NCI-H524 (cell line): ENCODE measurements at regions not wholly inside any gene's neighbourhood (a gene's known extent, or its start where the extent isn't known, plus 50 kb on each side); places are given as distances from the start of the nearest gene placed in this dataset.

Experiments used
- DNase-seq, 2 experiments: peaks; one replicate each; lab custom pipeline; 2025; lab: John Stamatoyannopoulos, UW

- DNase-seq = no peak
Measured at GRCh38 chr6:44715188-44715587, 327.7 kb downstream of the CDC5L start.

- peak; percentile 36 to 75 for DNase-seq
Measured at GRCh38 chr6:44715925-44716324, 328.4 kb downstream of the CDC5L start.

DNA sequence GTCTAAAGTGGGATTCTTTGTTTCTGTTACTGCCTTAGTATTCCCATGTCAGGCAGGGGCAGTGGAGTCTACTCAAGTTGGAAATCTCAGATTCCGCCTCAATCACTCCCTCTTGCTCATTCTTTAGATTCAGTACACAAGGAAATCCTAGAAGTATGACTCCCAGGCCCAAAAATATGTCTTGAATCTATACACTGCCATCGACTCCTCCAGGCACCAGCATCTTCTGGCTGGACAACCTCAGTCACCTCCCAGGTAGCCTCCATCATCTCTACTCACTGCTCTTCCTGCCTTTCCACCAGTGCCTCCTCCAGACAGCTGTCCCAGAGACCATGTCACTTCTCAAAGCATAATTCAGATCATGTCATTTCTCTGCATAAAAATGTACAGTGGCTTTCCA, 329.9 kb downstream of the CDC5L start:
- no peak for DNase-seq

- no peak for DNase-seq
Measured at GRCh38 chr6:44721954-44722578, 334.6 kb downstream of the CDC5L start.

DNA sequence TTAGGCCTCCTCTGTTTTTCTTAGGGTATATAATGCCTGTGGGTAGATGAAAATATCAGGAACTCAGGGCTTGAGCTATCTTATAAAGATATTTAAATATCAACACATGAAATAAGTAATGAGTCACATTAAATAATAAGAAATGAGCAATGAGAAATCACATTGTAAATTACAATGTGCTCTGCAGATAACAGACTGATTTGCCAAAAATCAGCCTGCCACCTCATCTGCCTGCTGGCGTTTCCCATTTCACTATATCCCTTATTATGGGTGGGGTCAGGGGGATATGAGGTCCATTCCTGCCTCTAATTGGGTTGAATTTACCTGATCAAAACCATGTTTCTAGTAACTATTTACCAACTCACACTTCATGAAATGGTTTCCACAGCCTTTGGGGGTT, 335.2 kb downstream of the CDC5L start:
- no peak for DNase-seq

DNA sequence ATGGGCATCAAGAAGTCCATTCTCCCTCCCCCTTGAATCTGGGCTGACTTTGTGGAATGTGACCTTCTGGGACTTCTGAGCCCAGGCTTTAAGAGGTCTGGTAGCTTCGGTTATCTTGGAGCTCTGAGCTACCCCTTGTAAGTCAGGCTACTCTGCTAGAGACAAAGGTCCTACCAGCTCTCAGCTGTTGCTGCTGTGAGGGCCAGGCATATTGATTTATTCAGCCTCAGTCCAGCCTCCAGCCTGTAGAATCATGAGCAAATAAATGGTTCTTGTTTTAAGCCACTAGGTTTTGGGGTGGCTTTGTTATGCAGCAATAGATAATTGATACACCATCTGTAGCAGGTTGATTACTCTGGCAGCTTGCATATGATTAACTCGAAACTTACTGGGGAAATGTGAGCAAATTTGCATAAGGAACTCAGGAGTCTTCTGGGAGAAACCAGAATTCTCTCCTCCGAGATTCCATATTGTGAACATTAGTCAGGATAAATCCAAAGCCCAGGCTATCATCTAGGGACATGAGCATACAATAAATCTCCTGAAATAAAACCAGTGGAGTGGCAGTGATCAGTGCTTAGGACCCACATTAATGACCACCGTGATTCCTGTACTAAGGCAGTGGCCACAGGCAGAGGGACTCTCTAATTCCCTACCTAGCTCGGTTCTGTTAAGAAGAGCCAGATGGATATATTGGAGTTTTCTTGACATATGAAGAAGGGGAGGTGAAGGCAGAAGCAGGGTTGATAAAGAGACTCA, 336.1 kb downstream of the CDC5L start:
- no peak for DNase-seq

- DNase-seq = no peak
Measured at GRCh38 chr6:44725070-44725469, 337.6 kb downstream of the CDC5L start.

DNA sequence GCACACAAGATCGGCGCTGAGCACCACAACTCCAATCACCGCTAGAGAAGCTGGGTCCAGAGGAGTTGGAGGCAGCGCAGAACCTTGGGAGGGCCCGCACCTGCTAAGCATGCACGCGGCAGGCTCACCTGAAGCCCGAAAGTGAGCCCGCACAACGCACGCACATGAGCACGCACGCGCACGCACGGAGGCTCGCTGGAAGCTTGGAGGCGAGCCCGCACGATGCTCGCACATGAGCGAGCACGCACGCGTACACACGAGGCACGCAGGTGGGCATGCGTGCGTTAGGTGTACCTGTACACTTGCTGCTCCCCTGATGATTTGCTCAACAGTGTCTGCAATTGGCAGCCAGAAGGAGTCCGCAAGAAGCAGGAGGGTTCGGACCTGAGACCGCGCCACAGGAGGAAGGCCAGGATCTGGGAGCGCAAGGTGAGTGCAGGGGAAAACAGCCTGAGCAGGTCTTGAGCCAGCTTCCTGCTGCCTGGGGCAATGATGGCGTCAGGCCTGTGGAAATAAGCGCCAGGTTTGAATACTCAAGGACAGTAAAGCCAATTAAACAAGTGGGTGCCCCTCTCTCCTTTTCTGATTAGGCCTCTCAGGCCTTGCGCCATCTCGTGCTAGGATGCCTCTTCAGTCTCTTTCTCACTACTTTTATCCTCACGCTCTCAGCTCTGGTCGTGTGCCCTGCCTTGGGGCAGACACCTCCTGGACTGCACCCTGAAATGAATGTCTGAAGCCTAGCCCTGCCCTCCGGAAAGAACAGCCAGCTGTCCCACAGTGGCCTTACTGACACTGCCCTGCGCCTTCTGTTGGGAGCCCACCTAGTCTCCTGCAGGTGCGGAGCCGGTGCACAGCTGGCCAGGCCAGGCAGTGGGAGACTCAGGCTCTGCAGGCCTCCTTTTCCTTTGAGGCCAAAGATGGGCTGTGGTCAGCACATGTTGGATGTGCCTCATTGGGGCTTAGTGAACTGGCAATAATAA, 340.4 kb downstream of the CDC5L start:
- DNase-seq = no peak

GRCh38 chr6:44730771-44731391, 343.4 kb downstream of the CDC5L start:
- DNase-seq = no peak

- DNase-seq = no peak
Measured at GRCh38 chr6:44731485-44732095, 344.1 kb downstream of the CDC5L start.

DNA sequence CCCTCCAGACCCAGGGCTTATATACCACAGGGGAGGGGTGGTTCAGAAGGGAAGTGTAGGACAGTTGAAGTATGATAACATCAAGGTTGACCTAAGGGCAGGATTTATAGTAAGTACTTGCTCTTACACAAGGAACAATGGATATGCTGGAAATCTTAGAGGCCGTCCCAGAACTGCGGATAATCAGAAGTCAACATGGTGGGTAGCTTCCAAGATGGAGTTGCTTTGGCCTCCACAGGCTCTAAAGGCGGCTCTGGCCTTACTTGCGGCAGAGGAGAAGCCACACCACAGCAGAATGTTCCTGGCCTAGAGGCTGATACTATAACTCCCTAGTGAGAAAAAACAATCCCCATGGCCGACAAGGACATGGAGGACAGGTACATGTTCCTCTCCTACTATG, 344.7 kb downstream of the CDC5L start:
- DNase-seq = no peak

DNA sequence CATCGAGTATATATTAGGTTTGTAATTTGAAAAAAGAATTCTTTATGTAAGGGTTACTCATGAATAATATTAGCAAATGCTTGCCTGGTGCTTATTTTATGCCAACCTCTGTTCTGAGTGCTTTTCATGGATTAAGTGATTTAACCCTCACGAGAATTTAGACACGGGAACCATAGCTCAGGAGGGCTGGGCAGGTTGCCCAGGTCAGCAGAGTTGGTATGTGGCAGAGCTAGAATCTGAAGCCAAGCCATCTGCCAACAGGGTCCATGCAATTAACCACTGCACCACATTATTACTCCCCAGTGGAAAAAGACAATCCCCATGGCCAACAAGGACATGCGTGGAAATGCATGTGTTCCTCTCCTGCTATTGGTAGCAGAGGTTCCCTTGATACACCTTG, 345.6 kb downstream of the CDC5L start:
- DNase-seq = peak; percentile 6 to 17

GRCh38 chr6:44733868-44734267, 346.4 kb downstream of the CDC5L start:
- DNase-seq = no peak

GRCh38 chr6:44734886-44735629, 347.6 kb downstream of the CDC5L start:
- DNase-seq = no peak

DNA sequence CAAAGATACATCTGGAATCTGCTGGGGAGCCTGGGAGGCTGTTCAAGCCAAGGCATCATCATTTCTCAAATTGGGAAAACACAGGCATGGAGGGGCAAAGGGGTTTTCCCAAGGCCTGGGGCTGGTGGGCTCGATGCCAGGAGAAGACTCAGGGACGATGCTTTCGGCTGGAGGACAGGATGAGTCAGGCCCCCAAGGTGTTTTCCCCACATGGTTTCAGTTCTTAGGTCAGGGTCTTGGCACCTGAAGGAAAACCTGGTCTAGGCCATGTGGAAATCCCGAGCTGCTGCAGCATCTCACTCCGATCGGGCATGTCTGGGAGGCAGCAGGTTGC, 348.1 kb downstream of the CDC5L start:
- no peak for DNase-seq

DNA sequence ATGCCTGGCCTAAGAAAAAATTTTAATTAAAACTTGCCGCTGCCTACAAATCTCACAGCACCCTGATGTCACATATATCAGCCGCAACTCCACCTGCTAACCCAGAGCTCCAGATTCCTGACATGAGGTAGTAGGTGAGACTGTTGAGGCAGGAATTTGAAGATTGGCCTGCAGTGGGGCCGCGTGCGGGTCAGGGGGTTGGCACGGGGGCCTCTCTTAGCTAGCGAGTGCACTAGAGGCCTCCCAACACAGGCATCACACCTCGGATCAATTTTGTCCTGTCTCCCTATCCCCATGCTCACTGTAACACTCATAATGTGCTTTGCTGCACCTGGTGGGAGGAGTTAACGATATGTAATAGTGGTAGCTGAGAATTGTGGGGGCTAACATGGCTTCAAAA, 349.8 kb downstream of the CDC5L start:
- no peak for DNase-seq

GRCh38 chr6:44737829-44738528, 350.5 kb downstream of the CDC5L start:
- no peak for DNase-seq

- peak in 1 of 2 experiments; percentile 4 for DNase-seq
Measured at GRCh38 chr6:44738601-44739146, 351.2 kb downstream of the CDC5L start.

- DNase-seq = no peak
Measured at GRCh38 chr6:44739181-44739580, 351.7 kb downstream of the CDC5L start.

DNA sequence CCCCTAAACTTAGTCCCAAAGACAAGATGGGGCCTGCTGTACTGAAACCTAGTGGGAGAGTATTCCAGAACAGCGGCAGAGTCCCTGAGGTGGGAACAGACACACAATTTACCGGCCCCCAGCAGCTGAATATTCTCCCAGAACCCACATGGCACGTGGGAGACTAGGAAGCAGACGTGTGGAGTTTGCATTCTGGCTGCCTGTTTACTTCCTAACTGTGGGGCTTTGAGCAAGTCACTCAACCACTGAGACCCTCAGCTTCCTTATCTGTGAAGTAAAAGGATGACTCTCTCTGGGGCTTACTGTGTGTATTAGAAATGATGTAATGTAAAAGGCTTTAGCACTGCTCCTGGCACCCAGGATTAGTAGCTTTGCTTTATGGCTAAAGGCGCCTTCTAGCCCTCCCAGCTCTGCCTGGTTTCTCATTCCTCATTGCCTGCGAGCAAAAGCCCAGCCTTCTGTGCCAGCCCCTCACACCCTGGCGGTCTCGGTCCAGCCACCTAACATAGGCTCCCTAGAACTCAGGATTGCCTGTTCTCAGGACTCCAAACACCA, 353.1 kb downstream of the CDC5L start:
- no peak for DNase-seq
